Suppressor macrophage treated with lipopolysaccharide for 1 hour (primary cell): ENCODE measurements at regions not wholly inside any gene's neighbourhood (a gene's known extent, or its start where the extent isn't known, plus 50 kb on each side); places are given as distances from the start of the nearest gene placed in this dataset.
A peak's percentile ranks its signal among the peaks of the same experiment; 100 is the strongest.

ENCODE experiments used
- DNase-seq, 3 donors: peaks; one replicate each; pipeline ENCODE4 v3.0.0-alpha.2; 2020 to 2022

DNA sequence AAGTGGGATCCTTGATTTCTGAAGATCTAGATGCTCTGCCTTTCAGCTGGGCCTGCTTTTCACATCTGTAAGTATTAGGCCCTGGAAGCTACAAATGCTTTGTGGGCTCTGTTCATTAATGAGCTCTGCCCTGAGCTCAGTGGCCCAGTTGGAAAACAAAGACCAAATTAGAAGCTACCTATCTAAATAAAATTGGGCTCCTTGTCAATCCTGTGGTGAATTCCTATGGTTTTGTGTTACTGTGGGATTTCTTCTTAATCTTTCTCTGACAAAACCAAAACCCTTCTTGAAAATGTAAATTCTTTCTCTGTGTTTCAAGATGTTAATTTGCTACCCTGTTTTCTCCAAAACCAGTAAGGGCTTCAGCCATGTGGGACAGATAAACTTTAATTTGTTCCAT is 219.0 kb upstream of the HS6ST1 start:
- no peak for DNase-seq

- no peak for DNase-seq
These were observed 219.7 kb upstream of the HS6ST1 start for GRCh38 chr2:128538396-128538795.

DNA sequence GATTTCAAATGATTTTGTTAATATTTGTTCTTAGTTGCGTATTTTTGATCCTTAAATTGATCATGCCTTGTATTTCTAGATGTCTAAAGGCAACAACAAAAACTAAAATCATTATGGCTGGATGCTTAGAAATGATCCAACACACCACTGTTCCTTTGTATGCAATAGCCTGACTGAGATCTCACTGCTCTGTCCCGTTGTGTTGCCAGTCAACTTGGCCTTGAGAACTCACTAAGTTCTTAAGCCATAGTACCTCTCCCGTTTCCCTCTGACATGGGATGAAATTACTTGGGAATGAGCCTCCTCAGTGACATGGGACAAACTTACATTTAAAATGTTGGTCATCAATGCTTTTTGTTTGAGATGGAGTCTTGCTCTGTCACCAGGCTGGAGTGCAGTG is 222.0 kb upstream of the HS6ST1 start:
- DNase-seq, result no peak

DNA sequence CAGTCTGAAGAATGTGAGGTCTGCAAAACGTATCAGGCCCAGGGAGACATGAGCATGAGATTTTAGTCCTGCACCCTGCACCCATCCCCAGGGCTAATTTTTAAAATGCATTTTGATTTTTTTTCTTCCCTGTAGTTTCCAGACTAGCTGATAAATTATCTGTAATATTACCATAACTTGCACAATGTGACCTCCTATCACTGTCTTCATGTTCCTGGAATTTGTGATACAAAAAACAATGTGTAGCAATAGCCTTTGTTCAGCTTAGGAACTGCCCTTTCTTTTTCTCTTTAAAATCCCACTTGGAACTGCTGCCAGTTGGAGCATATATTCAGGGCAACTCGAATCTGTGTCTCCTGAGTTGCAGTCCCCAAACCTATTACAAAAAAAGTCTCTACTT is 222.8 kb upstream of the HS6ST1 start:
- DNase-seq, result no peak

DNA sequence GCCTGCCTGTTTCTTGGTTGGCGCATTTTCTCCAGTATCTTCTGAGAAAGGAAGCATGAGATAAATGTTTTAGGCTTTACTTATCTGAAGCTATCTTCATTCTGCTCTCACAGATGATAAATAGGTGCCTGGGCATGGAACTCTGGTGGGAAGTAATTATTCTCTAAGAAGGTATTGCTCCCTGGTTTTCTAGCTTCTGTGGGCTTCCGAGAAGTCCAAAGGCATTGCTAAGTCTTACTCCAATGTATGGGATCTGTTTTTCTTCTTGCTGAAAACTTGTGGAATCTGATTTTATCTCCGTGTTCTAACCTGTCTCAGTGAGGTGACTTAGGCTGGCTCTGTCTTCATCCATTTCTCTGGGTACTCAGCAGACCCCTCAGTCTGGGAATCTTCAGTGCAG is 224.4 kb upstream of the HS6ST1 start:
- no peak for DNase-seq

DNA sequence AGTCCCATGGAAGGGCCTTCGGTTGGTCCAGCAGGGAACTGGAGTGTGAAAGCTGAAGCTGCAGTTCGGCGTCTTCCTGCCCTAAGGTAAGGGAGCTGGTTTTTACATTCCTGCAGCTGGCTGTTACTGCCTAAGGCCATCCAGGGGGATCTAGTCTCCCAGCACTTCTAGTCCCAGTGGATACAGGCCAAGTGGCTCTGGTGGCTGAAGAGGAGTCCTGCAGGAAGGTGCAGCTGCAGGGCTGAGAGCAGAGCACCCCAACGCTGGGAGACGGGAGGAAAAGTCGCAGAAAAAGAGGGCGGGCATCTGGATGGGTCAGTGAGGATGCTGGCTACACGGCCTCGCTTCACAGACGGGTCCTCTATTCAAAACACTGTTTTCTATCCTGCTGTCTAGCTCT is 225.0 kb upstream of the HS6ST1 start:
- no peak for DNase-seq

GRCh38 chr2:128544321-128545037 is 225.8 kb upstream of the HS6ST1 start:
- no peak for DNase-seq

DNA sequence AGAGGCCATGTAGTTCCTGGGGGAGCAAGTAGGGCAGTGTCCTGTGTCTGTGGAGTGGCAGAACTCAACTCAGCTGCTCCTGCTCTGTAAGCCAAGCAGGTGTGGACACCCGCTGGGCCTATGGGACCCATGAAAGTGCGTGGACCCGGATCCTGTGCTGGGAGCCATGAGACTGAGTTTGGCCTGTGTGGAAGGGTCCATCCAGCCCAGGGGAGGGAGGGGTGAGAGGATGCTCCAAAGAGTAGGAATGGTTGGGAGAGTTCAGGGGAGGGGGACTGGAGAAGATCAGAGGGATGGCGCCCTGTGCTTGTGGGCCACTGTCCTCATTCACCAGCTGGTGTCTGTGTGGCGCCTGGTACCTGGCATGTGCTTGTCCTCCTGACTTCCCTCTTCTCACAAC is 226.4 kb upstream of the HS6ST1 start:
- DNase-seq, result no peak

GRCh38 chr2:128545829-128546228 is 227.2 kb upstream of the HS6ST1 start:
- DNase-seq, result no peak

DNA sequence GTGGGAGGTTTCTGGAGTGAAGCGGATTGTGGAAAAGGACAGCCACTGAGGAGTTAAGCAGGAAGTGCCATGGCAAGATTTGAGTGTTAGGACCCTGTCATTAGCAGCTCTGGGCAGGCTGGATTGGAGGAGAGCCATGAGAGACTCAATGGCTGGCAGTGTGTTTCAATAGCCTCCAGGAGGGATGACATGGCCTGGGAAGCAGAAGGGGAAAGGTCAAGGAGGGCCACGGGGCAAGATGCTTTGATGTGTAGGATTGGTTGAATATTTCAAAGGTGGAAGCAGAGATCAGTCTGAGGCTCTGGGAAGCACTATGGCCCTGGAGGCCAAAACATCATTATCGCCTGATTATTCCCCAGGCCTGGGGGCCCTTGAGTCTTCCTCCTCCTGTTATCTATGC is 229.0 kb upstream of the HS6ST1 start:
- no peak for DNase-seq

DNA sequence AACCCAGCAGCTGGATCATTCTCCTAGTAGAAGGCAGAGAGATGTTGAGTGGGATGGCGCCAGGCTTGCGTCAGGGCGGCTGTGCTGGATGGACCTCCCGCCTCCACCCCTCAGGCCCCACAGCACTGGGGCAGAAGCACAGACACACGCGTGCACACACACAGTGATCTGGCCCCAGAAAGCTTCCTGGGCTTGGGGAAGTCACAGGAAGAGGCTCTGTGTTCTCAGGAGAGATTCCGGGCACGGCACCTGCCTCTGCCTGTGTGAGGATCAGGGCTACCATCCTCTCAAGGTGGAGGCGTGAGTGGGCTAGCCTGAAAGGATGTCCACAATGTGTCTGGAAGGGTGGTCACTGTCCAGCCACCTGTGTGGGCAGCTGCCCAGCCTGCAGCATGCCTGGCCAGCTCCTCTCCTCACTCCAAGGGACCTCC is 229.8 kb upstream of the HS6ST1 start:
- DNase-seq, result no peak

- no peak for DNase-seq
These were observed 230.4 kb upstream of the HS6ST1 start for GRCh38 chr2:128549094-128549493.

DNA sequence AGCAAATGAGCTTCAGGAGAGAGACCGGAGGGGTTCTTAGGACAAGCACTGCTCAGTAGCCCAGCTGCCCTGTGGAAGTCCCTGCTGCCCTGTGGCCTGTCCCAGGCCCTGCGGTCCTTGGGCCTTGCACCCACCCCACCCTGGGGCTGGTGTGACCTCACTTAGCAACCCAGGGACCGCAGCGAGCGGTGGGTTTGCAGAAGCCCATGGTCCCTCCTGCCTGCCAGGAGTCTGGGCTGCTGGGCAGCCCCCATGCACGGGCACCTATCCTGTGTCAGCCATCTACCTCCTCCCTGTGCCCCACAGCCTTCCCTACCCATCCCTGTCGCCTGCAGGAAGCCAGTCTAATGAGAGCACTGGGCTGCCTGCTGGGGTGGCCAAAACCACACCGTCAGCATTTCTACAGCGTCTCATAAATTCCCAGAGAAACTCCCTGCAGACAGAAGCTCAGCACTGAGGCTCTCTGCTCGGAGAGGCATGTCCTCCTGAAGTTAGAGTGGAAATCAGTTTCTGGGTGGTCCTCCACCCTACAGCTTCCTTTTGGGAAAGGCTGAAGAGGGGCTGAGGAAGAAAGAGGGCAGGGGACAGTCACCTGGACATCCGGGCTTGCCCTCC is 231.1 kb upstream of the HS6ST1 start:
- peak in 1 of 3 donors; percentile 10 for DNase-seq

- DNase-seq, result no peak
These were observed 231.7 kb upstream of the HS6ST1 start for GRCh38 chr2:128550389-128550788.

DNA sequence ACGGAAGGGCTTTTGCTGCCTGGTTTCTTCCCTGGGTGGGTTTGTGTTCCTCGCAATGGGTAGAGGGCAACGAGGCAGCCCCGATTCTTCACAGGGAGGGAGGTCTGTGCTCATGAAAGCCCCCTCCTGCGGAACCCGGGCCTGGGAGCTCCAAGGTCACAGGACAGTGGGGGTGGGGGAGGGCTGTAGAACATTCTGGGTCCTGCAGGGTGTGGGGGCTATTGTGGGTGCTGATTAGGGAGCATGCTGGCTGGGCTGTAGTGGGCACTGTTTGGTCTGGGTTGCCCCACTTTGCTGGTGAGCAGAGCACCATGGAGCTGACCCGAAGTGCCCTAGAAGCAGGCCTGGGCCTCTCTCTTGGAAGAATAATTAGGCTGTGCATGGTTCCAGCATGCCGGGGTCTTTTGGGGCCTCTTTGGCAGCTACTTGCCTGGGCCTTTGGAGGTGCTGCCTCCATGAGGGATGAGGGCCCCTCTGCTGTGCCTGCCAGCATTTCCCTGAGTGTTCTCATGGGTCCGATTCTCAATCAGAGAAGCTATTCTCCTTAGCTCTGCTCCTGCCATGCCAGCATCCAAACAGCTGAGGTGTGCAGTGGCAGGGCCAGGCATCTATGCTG is 232.2 kb upstream of the HS6ST1 start:
- no peak for DNase-seq

DNA sequence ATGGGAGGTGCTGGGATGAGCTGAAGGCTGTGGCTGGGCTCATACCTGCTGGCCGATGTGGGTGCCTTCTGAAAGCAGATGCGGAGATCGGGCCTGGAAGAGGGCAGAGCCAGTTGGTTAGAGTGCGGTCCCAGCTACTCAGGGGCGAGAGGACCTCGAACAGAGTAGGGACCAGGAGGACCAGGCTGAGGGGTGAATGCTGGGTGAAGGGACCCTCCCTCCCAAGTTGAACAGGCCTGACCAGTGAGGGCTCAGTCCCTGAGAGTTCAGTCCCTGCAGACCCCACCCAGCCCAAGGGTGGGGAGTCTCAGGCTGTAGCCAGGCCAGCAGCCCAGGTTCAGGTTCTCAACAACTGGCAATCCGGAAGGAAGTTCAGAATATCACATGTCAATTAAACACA is 232.8 kb upstream of the HS6ST1 start:
- no peak for DNase-seq

- DNase-seq, result no peak
These were observed 233.6 kb upstream of the HS6ST1 start for GRCh38 chr2:128552141-128552805.

DNA sequence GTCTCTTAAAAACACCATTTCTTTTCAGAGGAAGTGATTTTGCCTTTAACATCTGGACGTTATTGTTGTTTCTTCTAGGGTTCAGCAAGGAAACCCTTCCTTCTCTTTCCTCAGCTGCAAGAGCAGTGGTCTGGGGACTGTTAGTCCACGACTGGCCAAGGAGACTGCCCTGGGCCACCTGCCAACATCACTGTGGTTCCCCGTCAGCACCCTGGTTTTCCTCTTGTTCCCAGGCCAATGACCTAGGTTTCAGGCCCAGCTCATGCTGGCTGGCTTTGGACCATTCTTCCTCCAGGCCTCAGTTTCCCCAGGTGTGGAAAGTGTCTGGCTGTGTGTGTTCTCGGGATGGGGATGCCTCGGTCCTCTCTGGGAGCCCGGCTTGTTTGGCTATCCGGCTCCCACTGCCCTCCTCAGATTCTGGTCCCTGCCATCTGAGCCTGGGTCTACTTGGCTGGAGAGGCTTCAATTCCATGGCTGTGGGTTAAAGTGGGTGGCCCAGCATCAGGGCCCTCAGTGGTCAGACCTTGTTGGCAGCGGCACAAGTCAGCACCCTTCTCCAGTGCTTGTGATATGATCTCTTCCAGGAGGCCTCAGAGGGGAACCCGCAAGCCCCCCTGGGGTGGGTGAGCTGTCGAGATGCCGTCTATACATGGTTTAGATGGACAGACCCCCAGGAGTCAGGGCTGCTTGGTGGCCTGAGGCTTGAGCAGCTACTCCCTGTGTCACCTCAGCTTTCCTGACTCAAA is 234.3 kb upstream of the HS6ST1 start:
- no peak for DNase-seq

GRCh38 chr2:128554151-128554769 is 235.6 kb upstream of the HS6ST1 start:
- DNase-seq, result no peak

DNA sequence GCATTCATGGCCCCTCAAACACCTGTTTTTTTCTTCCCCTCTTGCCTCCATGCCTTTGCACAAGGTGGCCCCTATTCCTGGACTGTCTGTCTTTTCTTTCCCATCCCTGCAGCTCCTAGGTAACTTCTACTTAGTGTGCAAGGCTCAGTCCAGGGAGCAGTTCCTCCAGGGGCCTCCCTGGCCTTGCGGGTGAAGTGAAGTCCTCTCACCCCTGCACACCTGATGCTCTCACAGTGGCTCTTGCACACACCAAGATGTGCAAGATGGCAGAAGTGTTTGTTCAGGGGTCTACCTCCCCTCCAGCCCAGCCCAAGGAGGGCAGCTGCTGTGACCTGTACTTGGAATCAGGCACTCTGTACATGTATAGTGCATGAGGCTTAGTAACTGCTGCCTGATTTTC is 236.8 kb upstream of the HS6ST1 start:
- DNase-seq, result no peak

DNA sequence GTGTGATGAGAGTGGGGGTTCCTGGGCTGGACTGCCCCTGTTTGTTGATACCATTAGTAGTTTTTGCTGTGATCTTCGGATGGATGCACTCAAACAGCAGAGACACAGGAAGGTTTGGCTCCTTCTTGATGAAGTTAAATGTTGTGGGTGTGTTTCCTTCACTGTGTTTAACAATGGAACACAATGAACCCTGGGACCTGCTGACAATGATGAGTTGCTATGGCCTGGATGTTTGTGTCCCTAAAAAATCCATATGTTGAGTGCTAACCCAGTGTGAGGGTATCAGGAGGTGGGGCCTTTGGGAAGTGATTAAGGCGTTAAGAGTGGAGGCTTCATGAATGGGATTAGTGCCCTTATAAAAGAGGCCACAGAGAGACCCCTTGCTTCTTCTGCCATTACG is 237.4 kb upstream of the HS6ST1 start:
- DNase-seq, result no peak

- DNase-seq, result no peak
These were observed 238.0 kb upstream of the HS6ST1 start for GRCh38 chr2:128556633-128557032.

- DNase-seq, result no peak
These were observed 238.4 kb upstream of the HS6ST1 start for GRCh38 chr2:128557069-128557468.
